ENCODE measurements at regions not wholly inside any gene's neighbourhood (a gene's known extent, or its start where the extent isn't known, plus 50 kb on each side); places are given as distances from the start of the nearest gene placed in this dataset.

GRCh38 chr6:22113026-22113766 lies 183.6 kb downstream of the PRL start:
- no peak for TF ChIP-seq POLR2A (IDR thresholded peaks at IDR 0.05)
- TF ChIP-seq CTCF (IDR thresholded peaks at IDR 0.05): no peak
- peak in 3 of 5 donors; percentile 14 to 44 (median 15) for DNase-seq
- Histone ChIP-seq H3K27ac (peak overlapping the region in 2 of 12 donors; percentile 8 to 27), H3K4me3 (no peak overlapping the region), H3K36me3 (no peaks in the 10 kb centered on the region), H3K9me3 (no peaks in the 10 kb centered on the region), H3K4me1 (peaks cover 0 to 20% (median 0%) of the 10 kb centered on the region in 12 donors), H3K27me3 (no peaks in the 10 kb centered on the region)
- peak in 3 of 4 donors; percentile 54 to 89 (median 82) for ATAC-seq
- intact Hi-C loops (cut with DNase I): no loop called here
- WGBS, 4 donors: 79 to 90% (median 88%) methylated on average over 4 of the region's 4 CpGs

DNA sequence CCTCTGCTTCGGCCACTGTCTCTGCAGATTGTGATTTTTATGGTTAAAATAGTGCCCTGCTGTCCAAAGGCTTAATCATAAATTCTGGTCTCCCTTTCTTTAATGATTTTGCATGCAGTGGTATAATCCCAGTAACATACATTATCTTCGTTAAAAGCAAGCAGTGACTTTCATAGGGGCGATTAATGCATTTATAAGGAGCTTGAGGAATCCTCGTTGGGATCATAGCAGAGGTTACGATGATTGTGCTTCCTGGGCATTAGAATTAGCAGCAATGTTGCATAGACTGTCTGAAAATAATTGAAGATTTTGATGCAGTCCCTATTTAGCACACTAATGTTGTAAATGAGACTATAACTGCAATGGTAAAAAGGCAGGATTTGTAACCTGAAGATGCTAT lies 181.3 kb downstream of the PRL start:
- Histone ChIP-seq H3K27me3 (no peaks in the 10 kb centered on the region), H3K27ac (no peak overlapping the region), H3K4me3 (no peak overlapping the region), H3K36me3 (no peaks in the 10 kb centered on the region), H3K4me1 (peaks cover 0 to 20% (median 0%) of the 10 kb centered on the region in 12 donors), H3K9me3 (peaks cover 0 to 4% (median 0%) of the 10 kb centered on the region in 12 donors)
- intact Hi-C loops (cut with DNase I): no loop called here
- WGBS, 4 donors: 76 to 95% (median 89%) methylated on average over 5 of the region's 5 CpGs
- TF ChIP-seq POLR2A (IDR thresholded peaks at IDR 0.05): no peak
- TF ChIP-seq CTCF (IDR thresholded peaks at IDR 0.05): no peak
- DNase-seq (no peak), ATAC-seq (no peak)

- Histone ChIP-seq H3K9me3 (peaks cover 0 to 4% (median 0%) of the 10 kb centered on the region in 12 donors), H3K4me1 (peaks cover 0 to 19% (median 0%) of the 10 kb centered on the region in 12 donors), H3K36me3 (no peaks in the 10 kb centered on the region), H3K27me3 (no peaks in the 10 kb centered on the region), H3K4me3 (no peak overlapping the region), H3K27ac (no peak overlapping the region)
- TF ChIP-seq POLR2A (IDR thresholded peaks at IDR 0.05): no peak
- no peak for TF ChIP-seq CTCF (IDR thresholded peaks at IDR 0.05)
- ATAC-seq: no peak
- intact Hi-C loops (cut with DNase I): no loop called here
- DNase-seq: no peak
- WGBS, 4 donors: 82 to 85% (median 84%) methylated on average over 2 of the region's 2 CpGs
Observed at GRCh38 chr6:22117631-22118030, 179.2 kb downstream of the PRL start.

DNA sequence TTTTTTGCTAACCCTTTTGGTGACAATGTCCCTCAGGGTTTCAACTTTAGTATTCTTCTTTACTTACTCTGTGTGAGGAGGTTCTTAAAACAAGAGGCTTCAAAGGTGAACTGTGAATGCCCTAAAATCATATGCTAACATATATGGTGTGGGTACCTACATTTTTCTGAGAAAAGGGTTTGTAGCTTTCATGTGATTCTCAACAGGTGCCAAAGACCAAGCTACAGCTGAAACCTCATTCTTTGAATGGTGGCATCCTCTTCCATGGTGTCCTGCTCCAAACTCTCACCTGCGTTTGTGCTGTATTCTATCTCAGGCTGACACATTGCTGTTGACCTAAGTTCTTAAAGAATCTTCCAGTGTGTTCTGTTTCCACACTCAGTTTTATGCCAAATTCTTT lies 177.3 kb downstream of the PRL start:
- no peak for TF ChIP-seq POLR2A (IDR thresholded peaks at IDR 0.05)
- no peak for TF ChIP-seq CTCF (IDR thresholded peaks at IDR 0.05)
- Histone ChIP-seq H3K9me3 (peaks cover 0 to 4% (median 0%) of the 10 kb centered on the region in 12 donors), H3K4me3 (no peak overlapping the region), H3K36me3 (no peaks in the 10 kb centered on the region), H3K27ac (no peak overlapping the region), H3K4me1 (peaks cover 0 to 2% (median 0%) of the 10 kb centered on the region in 12 donors), H3K27me3 (no peaks in the 10 kb centered on the region)
- DNase-seq (no peak), ATAC-seq (no peak)
- intact Hi-C loops (cut with DNase I): no loop called here
- 87 to 94% (median 90%) methylated on average over 1 of the region's 1 CpG for WGBS, 4 donors

Data from heart left ventricle (tissue), 16 donors.